ENCODE measurements at regions not wholly inside any gene's neighbourhood (a gene's known extent, or its start where the extent isn't known, plus 50 kb on each side); places are given as distances from the start of the nearest gene placed in this dataset.
A peak's percentile ranks its signal among the peaks of the same experiment; 100 is the strongest.

GRCh38 chr10:111856631-111857030 is 326.9 kb downstream of the GPAM start:
- no peaks in the 10 kb centered on the region for H3K27me3 ChIP-seq (ENCODE audit: insufficient read depth, poor library complexity, severe bottlenecking)
- ATAC-seq (ENCODE audit: low read depth) (no peak), DNase-seq (ENCODE audit: low spot score) (no peak)
- no peak overlapping the region for H3K27ac ChIP-seq (ENCODE audit: poor library complexity, severe bottlenecking)
- H3K36me3 ChIP-seq (ENCODE audit: low read depth): no peaks in the 10 kb centered on the region
- no peak overlapping the region for H3K4me3 ChIP-seq (ENCODE audit: severe bottlenecking)
- no peaks in the 10 kb centered on the region for H3K4me1 ChIP-seq (ENCODE audit: insufficient read depth, poor library complexity, severe bottlenecking)
- TF ChIP-seq CTCF (IDR thresholded peaks at IDR 0.05; ENCODE audit: poor library complexity, severe bottlenecking): no peak
- no peaks in the 10 kb centered on the region for H3K9me3 ChIP-seq (ENCODE audit: severe bottlenecking)

- Histone ChIP-seq H3K36me3 (ENCODE audit: low read depth) (no peaks in the 10 kb centered on the region), H3K27me3 (ENCODE audit: insufficient read depth, poor library complexity, severe bottlenecking) (no peaks in the 10 kb centered on the region), H3K9me3 (ENCODE audit: severe bottlenecking) (no peaks in the 10 kb centered on the region), H3K4me3 (ENCODE audit: severe bottlenecking) (no peak overlapping the region), H3K27ac (ENCODE audit: poor library complexity, severe bottlenecking) (no peak overlapping the region), H3K4me1 (ENCODE audit: insufficient read depth, poor library complexity, severe bottlenecking) (no peaks in the 10 kb centered on the region)
- DNase-seq (ENCODE audit: low spot score) (no peak), ATAC-seq (ENCODE audit: low read depth) (no peak)
- no peak for TF ChIP-seq CTCF (IDR thresholded peaks at IDR 0.05; ENCODE audit: poor library complexity, severe bottlenecking)
Observed at GRCh38 chr10:111865550-111865949, 318.0 kb downstream of the GPAM start.

- no peaks in the 10 kb centered on the region for H3K4me1 ChIP-seq (ENCODE audit: insufficient read depth, poor library complexity, severe bottlenecking)
- DNase-seq (ENCODE audit: low spot score) (no peak), ATAC-seq (ENCODE audit: low read depth) (no peak)
- H3K36me3 ChIP-seq (ENCODE audit: low read depth): no peaks in the 10 kb centered on the region
- no peak overlapping the region for H3K4me3 ChIP-seq (ENCODE audit: severe bottlenecking)
- H3K9me3 ChIP-seq (ENCODE audit: severe bottlenecking): no peaks in the 10 kb centered on the region
- H3K27ac ChIP-seq (ENCODE audit: poor library complexity, severe bottlenecking): no peak overlapping the region
- no peaks in the 10 kb centered on the region for H3K27me3 ChIP-seq (ENCODE audit: insufficient read depth, poor library complexity, severe bottlenecking)
- TF ChIP-seq CTCF (IDR thresholded peaks at IDR 0.05; ENCODE audit: poor library complexity, severe bottlenecking): no peak
Observed at GRCh38 chr10:111871458-111871857, 312.1 kb downstream of the GPAM start.

GRCh38 chr10:111872591-111872990 is 311.0 kb downstream of the GPAM start:
- H3K36me3 ChIP-seq (ENCODE audit: low read depth): no peaks in the 10 kb centered on the region
- H3K4me3 ChIP-seq (ENCODE audit: severe bottlenecking): no peak overlapping the region
- no peak for DNase-seq (ENCODE audit: low spot score)
- no peak overlapping the region for H3K27ac ChIP-seq (ENCODE audit: poor library complexity, severe bottlenecking)
- TF ChIP-seq CTCF (IDR thresholded peaks at IDR 0.05; ENCODE audit: poor library complexity, severe bottlenecking): no peak
- H3K4me1 ChIP-seq (ENCODE audit: insufficient read depth, poor library complexity, severe bottlenecking): no peaks in the 10 kb centered on the region
- ATAC-seq (ENCODE audit: low read depth): peak; percentile 42; the same call in 2 of the 3 replicates
- no peaks in the 10 kb centered on the region for H3K27me3 ChIP-seq (ENCODE audit: insufficient read depth, poor library complexity, severe bottlenecking)
- no peaks in the 10 kb centered on the region for H3K9me3 ChIP-seq (ENCODE audit: severe bottlenecking)

GRCh38 chr10:111873041-111873440 is 310.5 kb downstream of the GPAM start:
- Histone ChIP-seq H3K27me3 (ENCODE audit: insufficient read depth, poor library complexity, severe bottlenecking) (no peaks in the 10 kb centered on the region), H3K27ac (ENCODE audit: poor library complexity, severe bottlenecking) (no peak overlapping the region), H3K4me3 (ENCODE audit: severe bottlenecking) (no peak overlapping the region), H3K36me3 (ENCODE audit: low read depth) (no peaks in the 10 kb centered on the region), H3K4me1 (ENCODE audit: insufficient read depth, poor library complexity, severe bottlenecking) (no peaks in the 10 kb centered on the region), H3K9me3 (ENCODE audit: severe bottlenecking) (no peaks in the 10 kb centered on the region)
- ATAC-seq (ENCODE audit: low read depth) (no peak), DNase-seq (ENCODE audit: low spot score) (no peak)
- TF ChIP-seq CTCF (IDR thresholded peaks at IDR 0.05; ENCODE audit: poor library complexity, severe bottlenecking): no peak

Measured in RWPE2 (cell line).